Activated CD8-positive, alpha-beta memory T cell treated with anti-CD3 and anti-CD28 coated beads, Interleukin-2, amount 10 ng/mL, durations not matched to agents 7 days and 5 days (primary cell): ENCODE measurements at regions not wholly inside any gene's neighbourhood (a gene's known extent, or its start where the extent isn't known, plus 50 kb on each side); places are given as distances from the start of the nearest gene placed in this dataset.

Experiments used
- ATAC-seq: fragments of 150-1000 bp; cut with Tn5 transposase; one replicate; pipeline ENCODE4 v1.10.0; 2021; ENCODE audit warnings: moderate library complexity
- CTCF ChIA-PET: fragments of 350-600 bp; sonication (Branson Sonifier 250); formaldehyde crosslinking; loops from one replicate; lab custom pipeline; 2021; ENCODE audit warnings: antibody characterized with exemption; lab: Charles Lee
- DNase-seq: peaks from one replicate; pipeline ENCODE4 v3.0.0-alpha.2; 2020
- H3K27ac Mint-ChIP-seq: one replicate; pipeline ENCODE4 v1.8.0; 2021; ENCODE audit warnings: mild to moderate bottlenecking, mixed read lengths
- H3K27me3 Mint-ChIP-seq: one replicate; pipeline ENCODE4 v1.8.0; 2021; ENCODE audit warnings: mixed read lengths
- H3K36me3 Mint-ChIP-seq: one replicate; pipeline ENCODE4 v1.8.0; 2021; ENCODE audit warnings: mild to moderate bottlenecking, mixed read lengths
- H3K4me1 Mint-ChIP-seq: one replicate; pipeline ENCODE4 v1.8.0; 2021; ENCODE audit warnings: mixed read lengths
- H3K4me3 Mint-ChIP-seq: one replicate; pipeline ENCODE4 v1.8.0; 2021; ENCODE audit warnings: mild to moderate bottlenecking, moderate library complexity, mixed read lengths
- H3K9me3 Mint-ChIP-seq: one replicate; pipeline ENCODE4 v1.8.0; 2022; ENCODE audit warnings: low read depth, mixed read lengths

DNA sequence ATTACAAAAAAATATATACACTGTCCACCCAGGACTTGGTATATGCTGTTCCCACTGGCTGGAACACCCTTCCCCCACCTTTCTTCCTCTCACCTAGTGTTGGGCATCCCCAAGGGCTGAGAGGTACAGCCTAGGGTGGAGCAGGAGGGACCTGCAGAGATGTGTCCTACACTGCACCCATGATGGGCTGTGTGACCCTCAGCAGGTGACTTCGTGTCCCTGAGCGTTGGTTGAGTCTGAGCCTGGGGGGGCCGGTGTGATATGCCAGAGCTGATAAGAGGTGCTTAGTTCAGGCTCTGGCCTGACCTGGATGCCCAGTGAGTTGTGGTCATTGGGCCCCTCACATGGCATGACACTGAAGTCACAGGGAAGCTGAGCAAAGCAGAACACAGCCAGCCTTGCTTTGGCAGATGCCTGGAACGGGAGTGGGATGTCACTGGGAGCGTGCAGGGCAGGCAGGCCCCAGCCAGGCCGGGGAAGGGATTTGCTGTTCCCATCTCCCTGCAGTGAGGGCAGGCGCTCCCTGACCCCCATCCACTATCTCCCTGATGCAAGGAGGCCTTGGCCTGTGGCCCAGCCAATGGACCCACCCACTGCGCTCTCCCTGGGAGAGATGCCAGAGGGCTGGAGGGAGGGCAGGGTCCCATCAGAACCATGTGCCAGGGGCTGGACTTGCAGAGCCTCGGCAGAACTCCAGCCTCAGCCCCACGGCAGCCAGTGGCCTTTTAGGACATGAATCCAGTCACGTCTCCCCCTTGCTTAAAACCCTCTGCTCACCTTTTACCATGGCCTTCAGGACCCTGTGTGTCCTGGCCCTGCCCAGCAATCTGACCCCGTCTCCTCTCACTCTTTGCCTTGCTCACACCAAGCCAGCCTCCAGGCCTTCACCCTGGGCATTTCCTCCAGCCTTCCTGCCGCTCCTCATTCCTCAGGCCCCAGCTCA, 138.9 kb downstream of the MN1 start:
- Mint-ChIP-seq H3K27me3 (no peaks in the 10 kb centered on the region), H3K36me3 (peaks cover 1% of the 10 kb centered on the region), H3K27ac (no peak overlapping the region), H3K4me3 (no peak overlapping the region), H3K4me1 (no peaks in the 10 kb centered on the region), H3K9me3 (peaks cover 3% of the 10 kb centered on the region)
- ATAC-seq (no peak), DNase-seq (no peak)
- CTCF ChIA-PET: no interaction called here

DNA sequence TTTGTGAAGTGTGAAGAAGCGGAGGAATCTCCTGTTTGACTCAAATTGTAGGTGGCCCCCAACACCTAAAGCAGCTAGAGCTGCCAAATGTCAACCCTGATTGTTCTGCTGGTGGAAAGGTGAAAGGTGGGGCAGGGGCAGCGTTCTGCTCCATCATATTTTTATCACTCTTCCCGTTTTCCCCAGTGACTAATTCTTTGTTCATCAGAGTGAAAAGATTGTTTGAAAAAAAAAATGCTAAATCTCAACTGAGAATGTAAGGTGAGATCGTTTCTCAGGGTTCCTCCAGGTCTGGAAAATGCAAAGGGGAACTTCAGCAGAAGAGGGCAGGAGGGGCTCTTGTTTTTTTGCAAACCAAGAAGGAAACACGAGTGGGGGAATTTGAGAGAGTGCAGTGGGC, 137.7 kb downstream of the MN1 start:
- CTCF ChIA-PET: no interaction called here
- H3K36me3 Mint-ChIP-seq: peaks cover 1% of the 10 kb centered on the region
- no peak for ATAC-seq
- no peaks in the 10 kb centered on the region for H3K27me3 Mint-ChIP-seq
- peaks cover 3% of the 10 kb centered on the region for H3K9me3 Mint-ChIP-seq
- DNase-seq: no peak
- H3K27ac Mint-ChIP-seq: no peak overlapping the region
- H3K4me3 Mint-ChIP-seq: no peak overlapping the region
- no peaks in the 10 kb centered on the region for H3K4me1 Mint-ChIP-seq

DNA sequence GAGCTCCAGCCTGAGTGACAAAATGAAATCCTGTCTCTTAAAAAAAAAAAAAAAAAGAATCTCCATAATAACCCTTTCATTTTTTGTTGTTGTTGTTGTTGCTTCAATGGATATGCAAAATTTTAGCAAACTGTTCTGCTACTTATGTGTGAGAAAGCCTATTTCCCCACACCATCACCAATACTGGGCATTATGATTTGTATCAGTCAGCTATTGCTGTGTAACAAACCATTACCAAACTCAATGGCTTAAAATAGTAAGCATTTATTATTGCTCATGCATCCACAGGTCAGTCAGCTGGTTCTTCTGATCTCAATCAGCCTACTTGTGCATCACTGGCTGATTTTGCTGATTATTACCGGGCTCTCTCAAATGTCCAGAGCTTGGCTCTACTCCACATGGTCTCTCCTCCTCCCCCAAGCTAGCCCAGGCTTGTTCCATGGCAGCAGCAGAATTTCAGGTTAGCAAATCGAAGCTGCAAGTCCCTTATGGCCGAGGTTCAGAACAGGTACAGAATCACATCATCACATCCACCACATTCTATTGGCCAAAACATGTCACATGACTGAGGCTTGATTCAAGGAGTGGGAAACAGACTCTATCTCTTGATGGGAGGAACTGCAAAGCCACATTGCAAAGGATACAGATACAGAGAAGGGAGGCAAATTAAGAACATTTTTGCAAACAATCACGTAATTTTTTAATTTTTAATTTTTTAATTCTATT, 135.1 kb downstream of the MN1 start:
- H3K36me3 Mint-ChIP-seq: peaks cover 1% of the 10 kb centered on the region
- CTCF ChIA-PET: interaction anchor here (0.6 kb wide), 1 partner anchor 10 kb away, joined by 3 read pairs; no protein-coding TSS in a partner anchor
- H3K9me3 Mint-ChIP-seq: peaks cover 3% of the 10 kb centered on the region
- H3K27ac Mint-ChIP-seq: no peak overlapping the region
- H3K4me1 Mint-ChIP-seq: no peaks in the 10 kb centered on the region
- H3K4me3 Mint-ChIP-seq: no peak overlapping the region
- ATAC-seq: no peak
- H3K27me3 Mint-ChIP-seq: no peaks in the 10 kb centered on the region
- DNase-seq: no peak

DNA sequence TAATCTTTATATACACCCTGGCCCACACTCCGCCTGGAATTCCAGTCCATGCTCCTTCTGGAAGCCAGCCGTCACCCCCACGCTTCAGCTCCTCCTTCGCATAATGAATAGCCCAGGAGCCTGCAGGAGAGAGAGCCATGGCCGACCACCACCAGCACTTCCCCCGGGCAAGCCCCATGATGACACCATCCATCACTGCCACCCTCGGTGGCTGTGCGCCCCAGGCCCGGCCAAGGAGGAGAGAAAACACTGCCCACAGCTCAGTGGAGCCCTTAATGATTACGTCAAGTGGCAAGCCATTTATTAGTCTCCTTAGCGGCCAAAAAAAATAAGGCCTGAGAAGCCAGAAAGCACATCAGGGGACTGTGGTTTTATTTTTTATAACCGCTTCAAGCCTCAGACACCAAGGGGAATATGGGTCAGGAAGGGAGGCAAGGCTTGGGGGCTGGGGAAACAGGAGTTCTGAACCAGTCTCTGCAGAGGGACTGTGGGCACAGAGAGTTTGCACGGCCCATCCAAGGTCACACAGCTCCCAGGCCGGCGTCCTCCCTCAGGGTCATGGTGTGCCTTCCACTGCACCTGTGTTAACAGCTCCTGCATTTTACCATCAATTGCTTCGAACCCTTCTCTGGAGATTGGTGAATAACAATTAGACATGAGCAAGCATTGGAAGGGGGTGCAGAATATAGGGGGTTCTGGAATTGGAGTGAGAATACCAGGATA, 134.3 kb downstream of the MN1 start:
- DNase-seq: no peak
- Mint-ChIP-seq H3K9me3 (peaks cover 3% of the 10 kb centered on the region), H3K27ac (no peak overlapping the region), H3K4me3 (no peak overlapping the region), H3K27me3 (no peaks in the 10 kb centered on the region), H3K36me3 (peaks cover 1% of the 10 kb centered on the region), H3K4me1 (no peaks in the 10 kb centered on the region)
- CTCF ChIA-PET: no interaction called here
- ATAC-seq: no peak

DNA sequence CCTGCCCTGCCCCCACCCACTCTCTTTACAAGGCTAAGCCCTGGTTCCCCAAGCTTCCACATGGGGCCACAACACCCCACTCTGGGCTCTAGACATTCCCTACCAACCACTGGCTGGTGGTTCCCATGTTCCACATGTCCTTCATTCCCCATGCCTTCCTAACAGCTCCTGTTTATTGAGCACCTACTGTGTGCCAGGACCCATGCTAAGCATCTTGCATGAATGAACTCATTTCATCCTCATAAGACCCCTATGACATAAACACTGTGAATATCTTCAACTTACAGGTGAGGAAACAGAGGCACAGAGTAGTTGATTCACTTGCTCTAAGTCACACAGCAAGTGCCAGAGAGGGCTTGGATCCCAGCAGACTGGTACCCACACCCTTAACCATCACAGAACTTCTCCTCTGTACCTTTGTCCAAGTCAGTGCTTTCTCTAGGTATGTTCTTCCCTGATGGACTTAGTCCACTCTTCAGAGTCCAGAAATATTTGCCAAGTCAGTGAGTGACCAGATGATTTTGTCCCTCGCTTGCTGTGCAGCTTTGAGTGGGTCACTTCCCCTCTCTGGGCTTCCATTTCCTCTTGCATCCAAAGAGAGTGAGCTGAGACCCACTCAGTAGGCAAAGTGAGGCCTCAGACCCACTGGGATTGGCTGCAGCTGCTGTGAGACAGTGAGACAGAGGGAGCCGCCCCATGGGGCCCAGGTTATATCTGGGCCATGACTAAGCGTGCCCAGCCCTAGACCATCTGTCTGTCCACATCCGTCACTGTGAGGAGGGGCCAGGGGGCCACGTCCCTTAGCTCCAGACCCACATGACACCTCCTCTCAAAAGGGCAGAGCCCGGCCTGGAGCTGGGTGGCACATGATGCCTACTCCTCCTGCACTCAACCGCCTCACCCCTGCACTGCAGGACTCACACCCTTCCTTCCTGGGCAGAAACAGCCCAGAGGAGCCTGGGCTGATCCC, 132.4 kb downstream of the MN1 start:
- CTCF ChIA-PET: no interaction called here
- no peaks in the 10 kb centered on the region for H3K27me3 Mint-ChIP-seq
- peaks cover 1% of the 10 kb centered on the region for H3K36me3 Mint-ChIP-seq
- ATAC-seq: no peak
- no peak overlapping the region for H3K27ac Mint-ChIP-seq
- no peaks in the 10 kb centered on the region for H3K4me1 Mint-ChIP-seq
- no peak for DNase-seq
- H3K4me3 Mint-ChIP-seq: no peak overlapping the region
- H3K9me3 Mint-ChIP-seq: peaks cover 3% of the 10 kb centered on the region

DNA sequence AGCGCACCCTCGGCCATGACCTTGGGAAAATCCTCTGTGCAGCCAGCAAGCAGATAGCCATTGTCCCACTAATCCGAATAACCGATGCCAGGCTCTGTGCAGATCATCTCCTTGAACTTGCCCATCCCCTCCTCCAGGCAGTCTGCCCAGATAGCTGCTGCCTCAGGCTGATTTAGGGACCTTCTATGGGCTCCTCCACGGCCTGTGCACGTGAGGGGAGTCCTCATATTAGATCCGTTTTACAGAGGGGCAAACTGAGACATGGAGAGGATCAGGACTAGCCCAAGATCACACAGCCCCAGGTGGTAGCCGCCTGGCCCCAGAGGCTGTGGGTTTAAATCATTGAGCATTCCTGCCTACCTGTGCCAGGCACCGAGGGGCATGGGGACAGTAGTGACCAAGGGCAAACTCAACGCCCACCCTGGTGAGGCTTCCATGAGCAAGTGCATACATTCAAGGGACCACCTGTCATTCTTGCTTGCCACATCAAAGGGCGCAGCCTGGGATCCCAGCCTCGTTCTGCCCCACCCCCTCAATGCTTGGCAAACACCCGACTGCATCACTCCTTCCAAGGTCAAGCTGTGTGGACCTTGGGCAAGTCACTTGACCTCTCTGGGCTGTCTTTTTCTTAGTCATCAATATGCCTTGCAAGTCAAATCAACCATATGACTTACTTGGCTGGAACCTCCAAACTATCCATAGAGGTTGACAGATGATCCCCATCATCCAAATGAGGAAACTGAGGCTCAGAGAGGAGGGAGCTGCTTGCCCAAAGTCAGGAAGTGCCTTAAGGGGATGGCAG, 131.6 kb downstream of the MN1 start:
- no peaks in the 10 kb centered on the region for H3K27me3 Mint-ChIP-seq
- CTCF ChIA-PET: no interaction called here
- peaks cover 3% of the 10 kb centered on the region for H3K9me3 Mint-ChIP-seq
- ATAC-seq: no peak
- H3K4me1 Mint-ChIP-seq: no peaks in the 10 kb centered on the region
- H3K36me3 Mint-ChIP-seq: no peaks in the 10 kb centered on the region
- no peak for DNase-seq
- H3K4me3 Mint-ChIP-seq: no peak overlapping the region
- H3K27ac Mint-ChIP-seq: no peak overlapping the region

DNA sequence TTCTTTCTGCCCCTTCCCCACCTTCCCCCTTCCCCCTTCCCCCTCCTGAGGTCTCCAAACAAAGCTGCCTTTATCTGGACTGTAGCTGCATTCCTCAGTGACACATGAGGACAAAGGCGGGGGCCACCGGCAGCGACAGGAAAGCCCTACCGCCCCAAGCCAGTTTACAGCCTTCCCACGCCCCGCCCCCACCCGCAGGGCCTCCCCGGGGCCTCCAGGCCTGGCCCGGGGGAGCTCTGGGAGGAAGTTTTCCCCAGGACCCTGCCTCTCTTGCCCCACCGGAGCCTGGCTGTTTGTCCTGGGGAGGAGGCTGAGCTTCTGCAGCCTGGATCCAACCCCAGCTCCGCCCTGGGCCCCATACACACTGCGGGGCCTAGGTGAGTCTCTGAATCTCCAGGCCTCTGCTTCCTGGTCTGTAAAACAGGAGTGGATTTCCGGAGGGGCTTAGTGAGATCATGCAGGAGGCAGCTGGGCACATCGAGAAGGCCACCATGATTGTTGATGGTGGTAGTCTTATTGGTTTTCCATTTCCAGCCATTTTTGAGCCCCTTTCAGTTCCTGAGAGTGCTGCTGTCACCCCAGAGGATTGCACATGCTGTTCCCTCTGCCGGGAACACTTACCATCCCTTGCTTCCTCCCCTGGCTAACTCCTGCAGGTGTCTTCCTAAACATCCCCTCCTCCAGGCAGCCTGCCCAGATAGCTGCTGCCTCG, 130.7 kb downstream of the MN1 start:
- Mint-ChIP-seq H3K36me3 (no peaks in the 10 kb centered on the region), H3K27ac (no peak overlapping the region), H3K9me3 (peaks cover 3% of the 10 kb centered on the region), H3K4me1 (no peaks in the 10 kb centered on the region), H3K4me3 (no peak overlapping the region), H3K27me3 (no peaks in the 10 kb centered on the region)
- ATAC-seq (no peak), DNase-seq (no peak)
- CTCF ChIA-PET: no interaction called here

DNA sequence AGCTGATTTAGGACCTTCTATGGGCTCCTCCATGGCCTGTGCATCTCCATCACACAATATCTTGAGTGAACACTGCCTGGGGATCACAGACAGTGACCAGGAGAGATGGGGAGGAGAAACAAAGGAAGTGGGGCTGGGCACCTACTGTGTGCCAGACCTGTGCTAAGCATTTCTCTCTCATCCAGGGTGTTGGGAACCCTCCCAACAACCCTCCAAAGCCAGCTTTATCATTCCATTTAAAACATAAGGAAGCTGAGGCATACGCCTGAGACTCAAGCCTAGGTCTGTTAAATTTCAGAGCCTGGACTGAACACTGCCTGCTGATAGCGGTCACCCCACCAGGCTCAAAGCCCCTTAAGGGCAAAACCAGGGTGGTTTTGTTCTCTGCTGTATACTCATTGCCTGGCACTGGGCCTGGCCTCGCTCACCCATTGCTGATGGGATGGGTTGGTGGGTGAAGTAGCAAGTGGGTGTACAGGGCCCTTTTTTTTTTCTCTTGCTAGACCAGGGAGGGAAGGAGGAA, 130.1 kb downstream of the MN1 start:
- no peaks in the 10 kb centered on the region for H3K27me3 Mint-ChIP-seq
- no peaks in the 10 kb centered on the region for H3K4me1 Mint-ChIP-seq
- no peak overlapping the region for H3K4me3 Mint-ChIP-seq
- H3K36me3 Mint-ChIP-seq: no peaks in the 10 kb centered on the region
- peaks cover 2% of the 10 kb centered on the region for H3K9me3 Mint-ChIP-seq
- CTCF ChIA-PET: no interaction called here
- DNase-seq (no peak), ATAC-seq (no peak)
- H3K27ac Mint-ChIP-seq: no peak overlapping the region

DNA sequence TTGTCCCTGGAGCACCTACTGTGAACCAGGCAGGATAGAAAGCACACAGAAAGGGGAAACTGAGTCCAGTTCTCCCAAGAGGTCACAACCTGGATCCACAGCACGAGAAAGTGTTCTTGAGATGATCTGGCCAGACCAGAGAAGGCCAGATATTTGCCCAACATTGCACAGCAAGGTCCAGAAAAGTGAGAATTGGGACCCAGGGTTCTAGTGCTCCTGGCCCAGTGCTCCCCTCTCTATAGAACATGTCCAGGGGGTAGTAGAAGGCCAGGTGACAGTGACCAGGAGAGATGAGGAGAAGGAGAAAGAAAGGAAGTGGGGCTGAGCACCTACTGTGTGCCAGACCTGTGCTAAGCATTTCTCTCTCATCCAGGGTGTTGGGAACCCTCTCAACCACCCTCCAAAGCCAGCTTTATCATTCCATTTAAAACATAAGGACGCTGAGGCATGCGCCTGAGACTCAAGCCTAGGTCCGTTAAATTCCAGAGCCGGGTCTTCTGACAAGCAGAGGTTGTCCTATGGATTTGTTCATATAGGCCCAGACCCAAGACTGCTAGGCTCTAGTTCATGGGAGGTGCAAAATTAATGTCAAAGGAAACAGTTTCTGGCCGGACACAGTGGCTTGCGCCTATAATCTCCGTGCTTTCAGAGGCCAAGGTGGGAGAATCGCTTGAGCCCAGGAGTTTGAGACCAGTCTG, 128.7 kb downstream of the MN1 start:
- Mint-ChIP-seq H3K9me3 (no peaks in the 10 kb centered on the region), H3K27ac (no peak overlapping the region)
- CTCF ChIA-PET: no interaction called here

DNA sequence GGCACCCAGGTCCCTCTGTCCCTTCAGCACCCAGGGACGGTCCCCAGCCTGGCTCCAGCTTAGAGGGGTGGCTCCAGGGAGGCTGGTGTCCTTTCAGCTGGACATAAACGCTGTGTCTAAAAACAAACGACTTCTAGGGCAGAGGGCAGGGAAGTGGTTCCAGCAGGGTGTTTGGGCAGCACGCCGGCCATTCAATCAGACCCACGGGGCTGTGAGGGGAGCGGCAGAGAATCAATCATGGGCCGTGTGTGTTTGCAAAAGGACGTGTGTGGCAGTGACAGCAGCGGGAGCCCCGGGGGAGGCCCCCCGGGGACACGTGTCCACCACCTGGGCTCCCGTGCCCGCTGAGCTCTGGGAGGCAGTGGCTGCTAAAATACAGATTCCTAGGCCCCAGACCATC, 127.7 kb downstream of the MN1 start:
- Mint-ChIP-seq H3K4me1 (no peaks in the 10 kb centered on the region), H3K4me3 (no peak overlapping the region), H3K36me3 (no peaks in the 10 kb centered on the region), H3K27ac (no peak overlapping the region), H3K27me3 (no peaks in the 10 kb centered on the region), H3K9me3 (no peaks in the 10 kb centered on the region)
- CTCF ChIA-PET: no interaction called here
- ATAC-seq (no peak), DNase-seq (no peak)

More for the DNA sequence above, 128.7 kb downstream of the MN1 start:
- Mint-ChIP-seq H3K36me3 (no peaks in the 10 kb centered on the region), H3K4me3 (no peak overlapping the region), H3K27me3 (no peaks in the 10 kb centered on the region), H3K4me1 (no peaks in the 10 kb centered on the region)
- DNase-seq (no peak), ATAC-seq (no peak)

DNA sequence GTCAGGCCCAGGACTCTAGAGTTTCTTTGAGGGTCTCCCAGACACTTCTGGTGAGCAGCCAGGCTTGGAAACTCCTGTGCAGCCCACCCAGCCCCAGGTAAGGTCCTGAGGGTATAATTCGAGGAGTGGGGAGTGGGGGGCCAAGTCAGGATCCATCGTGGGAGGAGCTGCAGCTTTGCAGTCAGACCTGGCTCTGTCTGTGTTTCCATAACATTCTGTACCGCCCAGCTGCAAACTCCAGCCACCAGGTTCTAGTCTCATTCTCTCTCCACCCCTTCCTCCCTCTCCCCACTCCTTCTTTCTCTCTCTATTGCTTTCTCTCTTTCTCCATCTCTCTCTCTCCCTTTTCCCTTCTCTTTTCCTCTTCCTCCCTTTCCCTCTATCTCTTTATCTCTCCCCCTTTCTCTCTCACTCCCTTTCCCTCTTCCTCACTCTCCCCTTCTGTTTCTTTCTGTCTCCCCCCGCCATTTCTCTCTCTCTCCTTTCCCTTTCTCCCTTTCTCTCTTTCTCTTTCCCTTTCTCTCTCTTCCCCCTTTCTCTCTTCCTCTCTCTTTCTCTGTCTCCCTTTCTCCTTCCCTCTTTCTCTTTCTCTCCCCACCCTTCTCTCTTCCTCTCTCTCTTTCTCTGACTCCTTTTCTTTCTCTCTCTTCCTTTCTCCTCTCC, 127.2 kb downstream of the MN1 start:
- CTCF ChIA-PET: no interaction called here
- Mint-ChIP-seq H3K4me3 (no peak overlapping the region), H3K36me3 (no peaks in the 10 kb centered on the region), H3K4me1 (no peaks in the 10 kb centered on the region), H3K9me3 (no peaks in the 10 kb centered on the region), H3K27me3 (no peaks in the 10 kb centered on the region), H3K27ac (no peak overlapping the region)
- ATAC-seq (no peak), DNase-seq (no peak)
